ENCODE measurements at regions not wholly inside any gene's neighbourhood (a gene's known extent, or its start where the extent isn't known, plus 50 kb on each side); places are given as distances from the start of the nearest gene placed in this dataset.

DNA sequence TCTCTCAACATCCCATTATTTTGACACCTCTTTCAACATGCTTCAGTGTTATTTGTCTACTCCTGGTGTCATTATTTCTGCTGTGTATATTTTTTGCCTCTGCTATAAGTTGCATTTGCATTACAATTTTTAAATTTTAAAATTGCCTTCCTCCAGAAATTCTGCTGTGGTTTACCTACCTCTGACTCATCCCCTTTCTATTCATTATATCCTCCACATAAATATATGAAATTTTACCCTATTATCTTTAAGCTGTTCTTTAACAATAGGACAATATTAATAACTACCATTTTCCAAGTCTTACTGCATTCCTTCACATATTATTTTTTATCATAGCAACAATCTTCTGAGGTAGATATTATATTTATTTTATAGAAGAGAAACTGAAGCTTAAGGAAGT is 178.1 kb upstream of the NRIP1 start:
- DNase-seq: no peak

DNA sequence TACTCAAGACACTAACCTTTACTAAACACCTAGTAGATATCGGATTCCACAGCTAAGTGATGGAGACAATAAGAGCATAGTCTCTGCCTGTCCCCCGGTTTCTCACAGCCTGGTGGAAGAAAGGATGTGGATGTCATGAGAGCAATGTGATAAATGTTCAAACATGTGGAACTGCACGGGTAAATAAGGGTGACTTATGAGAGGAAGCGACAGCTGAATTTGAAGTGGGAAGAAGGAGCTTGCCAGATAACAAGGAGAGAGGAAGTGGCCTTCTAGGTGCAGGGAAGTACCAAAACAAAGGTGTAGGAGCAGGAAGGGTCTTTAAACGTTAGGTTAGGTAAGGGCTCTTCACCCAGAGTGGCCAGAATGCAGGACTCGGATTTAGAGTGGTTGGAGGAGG is 178.6 kb upstream of the NRIP1 start:
- DNase-seq: no peak

DNA sequence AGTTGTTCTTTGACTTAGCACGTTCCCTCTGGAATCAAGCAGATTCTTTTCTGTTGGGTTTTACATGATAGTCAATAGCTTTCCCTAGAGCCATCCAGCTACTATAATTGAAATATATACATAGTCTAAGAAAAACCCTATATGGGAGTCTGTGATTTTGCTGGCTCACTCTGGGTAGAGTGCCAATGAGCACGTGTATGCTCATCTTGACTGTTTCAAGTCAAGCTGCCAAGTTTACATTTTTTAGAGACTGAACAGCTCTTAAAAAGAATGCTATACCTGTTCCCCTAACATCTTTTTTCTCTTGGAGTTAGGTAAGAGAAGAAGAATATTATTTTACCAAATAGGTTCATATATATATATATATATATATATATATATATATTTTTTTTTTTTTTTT is 182.8 kb upstream of the NRIP1 start:
- no peak for DNase-seq

DNA sequence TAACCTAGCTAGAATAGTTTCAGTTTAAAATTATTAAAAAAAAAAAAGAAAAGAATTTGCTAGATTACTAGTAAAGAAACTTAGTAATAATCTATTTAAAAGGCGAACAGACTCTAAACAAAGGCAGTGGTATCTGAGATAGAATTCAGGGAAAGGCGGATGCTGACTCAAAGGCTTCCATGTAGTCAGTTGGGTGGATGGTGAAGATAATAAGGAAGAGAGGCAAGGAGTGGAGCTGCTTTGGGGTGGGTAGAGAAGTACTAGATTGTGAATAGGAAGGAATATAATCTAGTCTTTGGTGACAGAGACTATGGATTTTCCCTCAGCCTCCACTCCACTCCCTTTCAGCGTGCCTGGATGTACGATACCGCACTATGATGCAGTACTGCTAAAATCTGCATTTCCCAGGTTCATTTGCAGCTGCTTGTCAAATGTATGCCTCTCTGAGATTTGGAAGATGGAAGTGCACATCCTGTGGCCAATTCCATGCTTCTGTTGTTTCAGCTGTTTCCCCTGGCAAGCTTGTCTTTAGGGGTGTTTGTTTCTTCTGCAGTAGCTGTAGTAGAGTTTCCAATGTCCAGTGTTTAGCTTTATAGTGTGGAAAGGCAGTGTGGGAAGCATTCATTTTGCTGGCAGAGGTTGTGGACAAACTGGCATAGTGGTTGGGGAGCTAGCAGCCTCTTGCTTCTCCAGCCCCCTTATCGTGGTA is 184.6 kb upstream of the NRIP1 start:
- no peak for DNase-seq

DNA sequence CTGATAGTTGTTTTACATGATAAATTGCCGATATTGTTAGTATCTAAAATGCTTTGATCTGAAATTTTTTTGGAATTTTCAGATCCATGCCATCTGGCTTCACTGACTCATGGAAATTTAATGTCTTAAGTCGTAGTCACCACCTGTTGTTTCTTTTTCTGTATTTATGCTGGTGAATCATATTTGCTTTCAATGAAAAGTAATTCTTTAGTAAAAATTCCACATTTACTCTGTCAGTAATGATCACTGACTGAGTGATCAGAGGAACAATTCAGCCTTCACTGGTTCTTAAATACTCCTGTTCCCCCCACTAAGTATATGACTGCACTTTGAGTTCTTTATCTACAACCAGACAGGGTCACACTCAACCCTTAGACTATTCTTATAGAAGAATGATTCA is 185.6 kb upstream of the NRIP1 start:
- DNase-seq: no peak

DNA sequence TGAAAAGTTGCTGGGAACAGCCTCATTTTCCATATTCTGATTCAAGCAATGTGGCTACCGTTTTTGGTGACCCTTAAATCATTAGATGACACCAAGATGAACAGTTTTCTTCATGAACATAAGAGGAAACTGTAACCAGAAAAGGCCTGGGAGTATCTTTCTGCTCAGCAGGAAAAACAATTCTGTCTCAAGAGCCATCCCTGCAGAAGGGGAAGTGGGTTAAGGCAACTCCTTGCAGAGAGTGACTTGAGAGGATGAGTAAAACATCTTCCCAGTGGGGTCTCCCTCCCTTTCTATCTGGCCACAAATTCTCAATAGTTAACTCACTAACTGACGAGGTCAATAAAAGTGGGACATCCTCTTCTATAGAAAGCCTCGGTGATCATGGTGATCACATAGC is 187.6 kb upstream of the NRIP1 start:
- no peak for DNase-seq

DNA sequence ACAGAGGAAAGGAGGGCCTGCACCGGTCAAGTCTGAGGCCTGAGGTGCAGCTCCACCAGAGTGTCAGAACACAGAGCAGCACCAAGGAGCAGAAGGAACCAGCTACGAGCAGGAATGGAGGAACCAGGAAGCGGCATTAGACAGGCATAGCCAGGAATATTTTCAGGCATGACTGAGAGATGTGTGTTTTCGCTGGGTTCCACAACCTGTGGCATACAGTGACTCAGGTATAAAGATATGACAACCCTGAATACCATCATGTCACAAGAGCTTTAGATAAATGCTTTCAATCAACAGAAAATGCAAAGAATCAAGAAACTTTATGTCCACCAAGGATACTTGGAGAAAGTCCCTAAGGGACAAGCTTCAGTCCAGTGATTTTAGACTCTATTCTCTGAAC is 189.3 kb upstream of the NRIP1 start:
- DNase-seq: no peak

DNA sequence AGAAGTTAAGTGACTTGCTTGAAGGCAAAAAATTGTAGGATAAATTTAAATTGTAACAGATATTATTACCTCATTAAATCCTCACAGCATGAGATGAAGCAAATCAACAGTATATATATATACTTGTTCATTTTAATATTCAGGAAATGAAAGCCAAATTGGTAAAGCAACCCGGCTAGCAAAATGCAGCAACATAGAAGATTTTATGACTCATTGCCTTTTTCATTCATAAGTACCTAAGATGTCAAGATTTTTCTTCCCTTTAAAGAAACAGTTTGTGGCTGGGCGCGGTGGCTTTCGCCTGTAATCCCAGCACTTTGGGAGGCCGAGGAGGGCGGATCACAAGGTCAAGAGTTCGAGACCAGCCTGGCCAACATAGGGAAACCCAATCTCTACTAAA is 190.5 kb upstream of the NRIP1 start:
- DNase-seq: no peak

DNA sequence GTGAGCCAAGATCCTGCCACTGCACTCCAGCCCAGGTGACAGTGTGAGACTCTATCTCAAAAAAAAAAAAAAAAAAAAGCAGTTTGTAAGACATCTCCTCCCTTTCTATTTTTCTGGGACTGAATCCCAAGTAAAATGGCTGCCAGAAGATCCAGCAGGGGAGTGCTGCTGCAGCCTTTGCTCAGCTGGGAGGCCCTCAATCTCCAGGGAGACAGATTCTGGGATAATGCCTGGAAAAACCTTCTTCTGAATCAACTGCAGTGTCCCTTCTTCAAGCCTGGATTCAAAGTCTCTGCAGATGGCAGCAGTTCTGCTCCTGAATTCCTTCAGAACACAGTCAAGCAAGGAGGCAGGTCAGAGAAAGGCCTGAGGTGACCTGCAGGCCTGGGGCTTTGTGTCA is 191.0 kb upstream of the NRIP1 start:
- DNase-seq: no peak

DNA sequence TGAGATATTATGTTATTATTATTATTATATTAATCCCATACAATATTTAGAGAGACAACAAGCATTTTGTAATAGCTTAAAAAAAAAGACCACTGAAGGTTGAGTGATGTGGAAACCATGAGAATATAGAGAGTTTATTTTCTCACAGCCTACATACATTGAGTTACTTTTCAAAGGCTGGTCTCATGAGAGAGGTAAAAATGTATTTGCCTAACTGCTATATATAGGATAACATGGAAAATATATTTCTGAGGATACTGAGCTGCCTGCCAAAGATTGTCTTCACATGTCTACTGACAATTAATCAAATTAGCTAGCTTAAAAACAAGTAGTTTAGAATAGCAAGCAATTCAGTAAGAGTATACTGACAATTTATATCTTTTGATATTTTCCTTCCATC is 192.2 kb upstream of the NRIP1 start:
- DNase-seq: no peak

DNA sequence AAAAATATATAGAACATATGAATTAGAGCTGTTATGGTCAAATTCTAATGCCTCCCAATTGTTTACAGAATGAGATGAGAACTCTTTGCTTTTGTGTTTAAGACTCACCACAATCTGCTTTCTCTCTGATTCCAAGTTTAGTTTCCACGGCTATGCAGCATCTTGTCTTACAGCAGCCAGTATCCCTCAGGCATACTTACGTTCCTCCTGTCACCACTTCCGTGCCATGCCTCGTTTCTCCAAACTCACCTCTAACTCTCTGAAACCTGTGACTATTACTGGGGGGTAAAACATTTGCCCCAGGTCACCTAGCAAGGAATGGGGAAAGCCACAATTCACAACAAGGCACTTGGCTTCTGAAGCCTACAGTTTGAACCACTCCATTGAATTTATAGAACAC is 192.8 kb upstream of the NRIP1 start:
- DNase-seq: no peak

DNA sequence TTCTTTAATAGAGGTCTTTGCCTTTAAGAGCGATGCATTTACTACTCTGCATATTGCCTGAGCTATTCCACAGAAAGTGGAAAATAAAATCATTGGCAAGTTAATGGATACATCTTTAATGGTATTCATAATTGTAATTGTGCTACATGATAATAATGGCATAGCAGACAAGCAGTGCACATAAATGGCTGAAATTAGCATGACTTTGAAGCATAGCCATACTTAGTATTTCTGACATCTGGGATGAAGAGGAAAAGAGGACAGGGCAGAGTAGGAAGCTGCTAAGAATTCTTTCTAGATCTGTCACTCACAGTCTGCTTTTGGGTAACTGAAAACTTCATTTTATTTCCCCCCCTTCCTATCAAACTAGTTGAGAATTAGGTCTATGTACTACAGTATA is 195.0 kb upstream of the NRIP1 start:
- DNase-seq: no peak

DNA sequence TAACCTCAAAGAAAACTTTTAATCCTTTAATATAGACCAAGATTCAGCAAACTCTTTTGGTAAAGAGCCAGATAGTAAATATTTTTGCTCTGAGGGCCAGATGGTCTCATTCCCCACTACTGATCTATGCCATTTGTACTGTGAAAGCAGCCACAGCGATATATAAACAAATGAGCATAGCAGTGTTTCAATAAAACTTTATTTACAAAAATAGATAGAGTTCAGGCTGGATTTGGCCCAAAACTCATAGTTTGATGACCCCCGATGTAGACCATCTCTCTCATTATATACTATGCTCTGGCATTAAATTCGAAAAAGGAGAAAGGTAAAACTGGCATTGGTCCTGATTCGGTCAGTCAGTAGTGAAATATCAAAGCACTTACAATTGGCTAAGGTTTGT is 195.8 kb upstream of the NRIP1 start:
- no peak for DNase-seq

DNA sequence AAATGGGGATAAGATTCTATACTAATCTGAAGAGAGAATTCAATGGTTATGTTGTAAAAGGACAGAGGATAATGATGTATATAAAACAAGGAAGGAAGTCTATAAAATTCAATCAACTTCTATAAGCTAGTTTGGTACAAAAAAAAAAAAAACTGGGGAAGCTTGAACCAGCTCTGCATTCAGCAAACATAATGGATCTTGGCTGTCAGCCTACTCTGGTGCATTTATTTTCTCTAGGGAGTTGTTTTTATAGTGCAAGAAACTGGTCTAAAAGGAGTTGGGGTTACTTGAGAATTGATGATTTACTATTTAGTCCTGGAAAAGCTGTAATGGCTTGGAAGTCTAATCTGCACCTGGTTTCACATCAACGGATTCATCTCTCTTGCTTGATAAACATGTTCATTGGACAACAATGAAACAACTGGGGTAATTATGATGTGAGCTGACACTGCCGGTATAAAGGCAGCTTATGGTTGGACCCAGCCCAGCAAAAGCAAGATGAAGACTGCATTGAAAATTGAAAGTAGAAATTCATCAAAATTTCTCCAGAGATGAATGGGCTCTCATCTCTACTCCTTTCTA is 199.4 kb upstream of the NRIP1 start:
- DNase-seq: no peak

DNA sequence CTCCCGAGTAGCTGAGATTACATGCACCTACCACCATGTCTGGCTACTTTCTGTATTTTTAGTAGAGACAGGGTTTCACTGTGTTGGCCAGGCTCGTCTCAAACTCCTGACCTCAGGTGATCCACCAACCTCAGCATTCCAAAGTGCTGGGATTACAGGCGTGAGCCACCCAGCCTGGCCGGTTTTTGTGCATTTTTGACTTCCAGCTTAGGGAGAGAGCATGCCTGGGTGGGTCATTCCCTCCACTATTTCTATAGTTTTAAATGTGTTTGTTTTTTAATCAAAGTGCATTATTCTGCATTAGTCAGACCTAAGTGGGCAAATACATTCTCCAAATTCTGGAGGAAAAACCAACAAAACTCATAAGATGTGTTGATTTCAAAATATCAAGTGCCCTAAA is 207.4 kb upstream of the NRIP1 start:
- DNase-seq: no peak

DNA sequence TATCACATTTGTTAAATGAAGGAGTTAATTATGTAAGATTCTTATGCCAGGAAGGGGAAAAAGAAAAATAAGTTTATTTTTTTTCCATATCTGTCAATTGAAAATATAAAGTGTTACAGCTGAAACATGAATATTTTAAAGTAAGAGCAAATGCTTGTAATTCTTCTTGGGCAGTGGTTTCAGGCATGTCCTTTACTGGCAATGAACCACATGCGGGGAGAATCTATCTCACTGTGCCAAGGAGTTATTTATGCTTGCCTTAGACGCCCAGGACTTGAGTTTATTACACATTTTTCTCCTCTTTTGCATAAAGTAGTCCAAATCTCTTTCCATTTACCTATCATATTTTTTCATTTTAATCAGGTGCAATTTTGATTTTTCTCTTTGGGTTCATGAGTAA is 207.8 kb upstream of the NRIP1 start:
- DNase-seq: no peak

DNA sequence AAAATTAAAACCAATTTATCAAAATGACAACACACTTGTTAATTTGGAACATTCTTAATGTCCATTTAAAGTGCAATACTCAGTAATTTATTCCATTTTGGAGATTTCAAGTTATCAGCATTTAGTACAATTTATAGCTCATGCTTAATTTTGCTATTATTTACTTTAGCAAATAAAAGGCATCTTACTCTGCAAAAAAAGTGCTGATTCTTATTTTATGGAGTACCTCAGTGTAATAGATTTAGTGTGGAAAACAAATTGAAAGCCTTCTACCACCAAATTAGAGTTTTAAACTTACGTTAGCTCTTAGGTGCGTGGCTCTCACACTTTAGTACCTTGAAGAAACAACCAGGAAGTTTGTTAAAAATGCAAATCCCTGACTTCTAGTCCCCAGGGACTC is 208.4 kb upstream of the NRIP1 start:
- DNase-seq: no peak

DNA sequence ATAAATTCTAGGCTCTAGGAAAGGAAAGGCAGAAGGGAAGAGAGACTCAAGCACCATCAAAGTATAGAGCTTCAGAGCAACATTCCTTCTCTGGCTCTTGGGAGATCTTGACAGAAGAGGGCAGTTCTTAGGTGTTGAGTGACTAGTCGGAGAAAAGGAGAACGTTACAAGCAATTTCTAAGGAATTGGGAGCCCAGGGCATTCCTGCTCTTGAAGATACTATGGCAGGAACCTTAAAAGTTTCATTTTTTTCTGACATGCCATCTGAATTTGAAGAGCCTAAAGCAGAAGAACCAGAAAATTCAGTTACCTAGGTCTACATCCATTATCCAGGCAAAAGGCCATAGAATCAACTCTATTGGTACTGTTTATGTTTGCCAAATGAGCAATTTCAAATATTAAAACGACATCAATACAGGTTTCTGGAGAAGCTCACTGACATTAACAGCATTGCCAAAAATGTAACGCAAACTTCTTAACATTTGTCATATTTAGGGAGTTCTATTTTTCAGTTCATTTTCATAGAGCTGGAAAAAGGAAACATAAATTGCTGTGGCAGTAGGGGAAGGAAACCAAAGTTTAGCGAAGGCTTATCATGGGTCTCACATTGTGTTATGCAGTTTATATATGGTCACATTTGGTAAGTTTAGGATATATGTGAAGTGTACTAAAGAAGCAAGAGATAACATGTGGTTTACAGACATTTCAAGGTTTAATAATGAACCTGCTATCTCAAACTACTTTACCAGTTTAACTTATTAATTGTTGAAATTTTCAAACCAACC is 210.1 kb upstream of the NRIP1 start:
- no peak for DNase-seq

DNA sequence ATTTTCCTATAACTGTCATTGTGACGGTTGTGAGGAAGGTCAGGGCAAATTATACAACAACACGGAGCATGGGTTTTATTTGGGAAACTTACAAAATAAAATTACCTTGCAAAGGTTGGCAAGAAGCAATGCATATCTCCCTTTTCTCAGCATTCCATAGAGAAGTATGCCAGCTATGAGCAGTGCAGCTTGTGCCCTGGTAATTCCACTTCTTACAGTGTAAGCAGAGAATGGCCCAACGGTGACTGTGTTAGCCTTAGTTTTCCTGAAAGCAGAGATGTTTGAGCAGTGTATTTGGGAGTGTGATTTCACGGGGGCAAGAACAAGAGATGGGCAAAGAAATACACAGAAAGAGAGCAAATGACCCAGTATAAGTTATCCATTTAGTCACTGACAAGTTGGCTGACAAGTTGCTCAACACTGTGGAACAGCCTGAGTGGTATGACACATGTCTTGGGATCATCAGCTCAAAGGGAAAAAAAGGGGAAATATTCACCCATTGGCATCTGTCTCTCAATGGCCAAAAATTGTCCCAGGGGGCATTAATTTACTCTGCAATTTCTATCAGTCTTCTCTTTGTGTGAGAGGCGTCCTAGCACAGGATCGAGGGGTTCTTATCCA is 210.9 kb upstream of the NRIP1 start:
- no peak for DNase-seq

DNA sequence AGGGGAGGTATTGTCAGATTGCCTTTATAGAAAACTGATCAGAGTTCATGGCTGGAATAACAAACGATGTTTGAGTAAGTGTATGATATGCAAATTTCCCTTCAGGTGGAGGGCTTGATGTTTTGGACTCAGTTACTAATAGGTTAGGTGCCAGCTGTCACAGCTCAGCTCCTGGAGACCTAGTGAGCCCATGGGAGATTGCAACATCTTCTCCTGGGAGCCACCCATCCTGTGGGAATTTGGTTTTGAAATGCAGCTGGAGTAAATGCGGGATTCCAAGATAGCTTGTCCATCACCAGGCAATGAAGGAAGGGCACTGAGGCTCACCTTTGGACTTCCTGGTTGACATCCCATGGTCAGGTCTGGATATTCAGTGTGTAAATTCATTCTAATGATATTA is 211.4 kb upstream of the NRIP1 start:
- no peak for DNase-seq

DNA sequence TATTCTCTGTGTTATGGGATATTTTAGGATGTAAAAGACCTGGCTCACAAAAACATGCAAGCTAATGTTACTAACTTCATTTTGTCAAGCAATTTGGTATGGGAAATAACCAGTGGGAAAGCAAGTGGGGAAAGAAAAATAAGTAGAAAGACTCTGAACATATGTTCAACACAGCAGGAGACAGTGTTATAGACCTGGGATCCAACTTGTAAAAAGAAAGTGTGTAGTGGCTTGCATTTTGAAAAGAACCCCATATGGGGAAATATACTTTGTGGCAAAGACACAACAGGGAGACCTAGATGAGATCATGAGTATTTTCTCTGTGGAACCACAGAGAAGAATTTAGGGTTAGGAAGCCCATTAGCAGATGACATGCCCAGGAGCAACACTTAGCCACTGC is 212.7 kb upstream of the NRIP1 start:
- no peak for DNase-seq

DNA sequence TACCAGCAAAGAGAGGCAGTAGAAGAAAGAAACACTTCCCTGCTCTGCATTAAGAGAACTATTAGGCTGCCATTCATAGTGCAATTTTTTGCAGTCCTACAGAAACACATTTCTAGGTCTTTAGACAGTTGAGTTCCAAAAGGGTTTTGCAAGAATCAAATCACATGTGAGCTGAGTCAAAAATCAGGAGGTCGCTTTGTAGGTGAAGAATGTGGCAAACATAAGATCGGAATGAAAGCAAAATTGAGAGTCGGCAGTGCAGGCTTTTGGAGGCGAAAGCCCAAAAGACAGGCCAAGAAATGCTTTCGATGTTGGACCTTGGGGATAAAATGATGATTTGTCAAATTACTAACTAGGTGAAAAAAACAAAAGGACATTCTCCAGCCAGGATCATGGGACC is 213.5 kb upstream of the NRIP1 start:
- no peak for DNase-seq

DNA sequence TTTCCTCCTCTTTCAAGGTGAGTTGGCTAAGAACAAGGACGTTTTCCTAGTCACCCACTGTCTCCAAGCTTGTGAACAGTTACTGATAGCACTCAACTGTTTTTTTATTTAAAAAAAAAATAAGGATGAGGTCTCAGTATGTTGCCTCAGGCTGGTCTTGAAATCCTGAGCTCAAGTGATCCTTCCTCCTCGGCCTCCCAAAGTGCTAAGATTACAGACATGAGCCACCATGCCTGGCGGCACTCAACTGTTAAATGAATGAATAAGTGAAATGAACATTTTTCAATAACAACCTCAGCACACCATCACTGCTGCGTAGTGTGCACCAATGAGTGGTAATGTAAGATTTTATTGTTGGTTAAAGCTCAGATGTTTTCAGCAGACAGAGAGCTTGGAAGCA is 214.1 kb upstream of the NRIP1 start:
- DNase-seq: no peak

DNA sequence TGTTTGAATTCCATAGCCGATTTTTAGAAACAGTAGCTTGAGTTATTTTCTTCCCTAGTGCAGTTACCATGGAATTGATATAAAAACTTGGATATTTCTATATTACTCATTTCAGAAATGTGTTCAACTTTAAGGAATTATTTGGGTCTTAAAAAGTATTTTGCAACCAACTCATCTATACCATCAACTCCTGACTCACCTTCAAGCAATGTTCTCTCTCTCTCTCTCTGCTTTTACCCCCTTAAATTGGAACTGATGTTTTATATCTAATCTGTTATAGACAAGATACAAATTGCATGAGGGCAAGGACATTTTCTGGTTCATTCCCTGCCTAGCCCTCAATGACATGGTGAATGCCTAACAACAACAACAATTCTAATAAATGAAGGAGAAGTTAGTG is 214.7 kb upstream of the NRIP1 start:
- no peak for DNase-seq

Data from activated CD4-positive, alpha-beta T cell treated with anti-CD3 and anti-CD28 coated beads, Interleukin-2, amount 50 U/mL, for 16 hours (primary cell).